Loucy (cell line): ENCODE measurements at regions not wholly inside any gene's neighbourhood (a gene's known extent, or its start where the extent isn't known, plus 50 kb on each side); places are given as distances from the start of the nearest gene placed in this dataset.

Source experiments
- H2AFZ ChIP-seq: fragments of 200-600 bp; sonication (generic); 2 replicates; pipeline ENCODE4 v1.6.0; 2016; ENCODE audit warnings: antibody characterized with exemption, mild to moderate bottlenecking, low read length, moderate library complexity
- H3F3A ChIP-seq: fragments of 200-600 bp; 2 replicates; pipeline ENCODE4 v1.6.0; 2016; ENCODE audit warnings: antibody characterized with exemption, low read depth, mild to moderate bottlenecking
- H3K27me3 ChIP-seq: fragments of 200-600 bp; sonication (generic); 2 replicates; pipeline ENCODE4 v1.6.1; 2014; ENCODE audit warnings: low read length, mild to moderate bottlenecking; ENCODE audit not compliant: insufficient read depth, poor library complexity, severe bottlenecking
- H3K36me3 ChIP-seq: fragments of 200-600 bp; sonication (generic); 2 replicates; pipeline ENCODE4 v1.6.1; 2016; ENCODE audit warnings: low read length; ENCODE audit not compliant: insufficient read depth
- H3K4me1 ChIP-seq: fragments of 200-600 bp; sonication (generic); 2 replicates; pipeline ENCODE4 v1.5.1; 2014; ENCODE audit warnings: low read length, mild to moderate bottlenecking; ENCODE audit not compliant: insufficient read depth, poor library complexity, severe bottlenecking
- H3K4me2 ChIP-seq: fragments of 200-600 bp; sonication (generic); 2 replicates; pipeline ENCODE4 v1.6.0; 2014; ENCODE audit warnings: antibody characterized with exemption, low read length, low read depth, mild to moderate bottlenecking; ENCODE audit not compliant: poor library complexity, severe bottlenecking
- H3K4me3 ChIP-seq: fragments of 200-600 bp; sonication (generic); 2 replicates; pipeline ENCODE4 v1.5.1; 2014; ENCODE audit warnings: low read length, mild to moderate bottlenecking, mixed read lengths; ENCODE audit not compliant: poor library complexity, severe bottlenecking
- H3K79me2 ChIP-seq: fragments of 200-600 bp; sonication (generic); 2 replicates; pipeline ENCODE4 v1.6.1; 2014; ENCODE audit warnings: low read length; ENCODE audit not compliant: insufficient read depth
- H3K9ac ChIP-seq: fragments of 200-600 bp; sonication (generic); 2 replicates; pipeline ENCODE4 v1.6.0; 2014; ENCODE audit warnings: mild to moderate bottlenecking, low read depth, low read length, moderate library complexity; ENCODE audit not compliant: poor library complexity, severe bottlenecking
- H3K9me2 ChIP-seq: fragments of 200-600 bp; sonication (generic); replicated peaks from 2 replicates; pipeline ENCODE4 v1.6.1; 2016; ENCODE audit warnings: low read depth, low read length, mixed read lengths
- H3K9me3 ChIP-seq: fragments of 200-600 bp; sonication (generic); 2 replicates; pipeline ENCODE4 v1.6.1; 2014; ENCODE audit warnings: mild to moderate bottlenecking, antibody characterized with exemption, low read length, low read depth; ENCODE audit not compliant: insufficient read depth
- H4K20me1 ChIP-seq: fragments of 200-600 bp; sonication (generic); 2 replicates; pipeline ENCODE4 v1.6.0; 2014; ENCODE audit warnings: antibody characterized with exemption, low read length, mild to moderate bottlenecking; ENCODE audit not compliant: insufficient read depth, poor library complexity, severe bottlenecking
- EZH2phosphoT487 ChIP-seq: fragments of 200-600 bp; IDR thresholded peaks from 2 replicates; pipeline ENCODE4 v1.6.1; 2018; ENCODE audit warnings: antibody characterized with exemption, mild to moderate bottlenecking, moderate library complexity, borderline replicate concordance
- TF ChIP-seq, protein P1 (sequence below): fragments of 200-600 bp; sonication (generic); conservative IDR thresholded peaks from 2 replicates; pipeline ENCODE4 v1.5.1; 2014; ENCODE audit warnings: mild to moderate bottlenecking, antibody characterized with exemption, low read length

DNA sequence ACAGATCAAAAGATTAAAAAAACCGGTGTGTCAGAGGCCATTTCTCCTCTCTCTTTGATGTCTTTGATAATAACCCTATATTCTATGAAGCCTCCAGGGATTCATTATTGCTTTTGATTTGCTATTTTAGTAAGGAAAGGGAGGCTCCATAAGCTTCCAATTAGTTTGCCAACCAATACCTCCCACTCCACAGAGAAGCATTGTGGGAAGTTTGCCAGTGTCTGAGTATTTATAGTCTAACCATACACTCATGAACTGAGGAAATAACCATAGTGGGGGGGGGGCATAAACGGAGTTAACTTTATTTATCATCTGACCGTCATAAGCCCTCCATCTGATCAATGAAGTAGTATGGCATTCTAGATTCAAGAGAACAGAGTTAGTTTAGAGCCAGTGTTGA lies 1066.8 kb upstream of the PABPC4L start:
- no peaks in the 10 kb centered on the region for H3K27me3 ChIP-seq
- H3K4me2 ChIP-seq = no peak overlapping the region
- H3K9ac ChIP-seq = no peak overlapping the region
- H3K4me1 ChIP-seq = no peaks in the 10 kb centered on the region
- H4K20me1 ChIP-seq = no peaks in the 10 kb centered on the region
- H3K36me3 ChIP-seq = no peaks in the 10 kb centered on the region
- no peaks in the 10 kb centered on the region for H3K9me2 ChIP-seq
- no peak overlapping the region for H3K4me3 ChIP-seq
- H3K79me2 ChIP-seq = no peaks in the 10 kb centered on the region
- H2AFZ ChIP-seq = no peak overlapping the region
- H3F3A ChIP-seq = no peaks in the 10 kb centered on the region
- no peaks in the 10 kb centered on the region for H3K9me3 ChIP-seq
- TF ChIP-seq, protein P1, sequence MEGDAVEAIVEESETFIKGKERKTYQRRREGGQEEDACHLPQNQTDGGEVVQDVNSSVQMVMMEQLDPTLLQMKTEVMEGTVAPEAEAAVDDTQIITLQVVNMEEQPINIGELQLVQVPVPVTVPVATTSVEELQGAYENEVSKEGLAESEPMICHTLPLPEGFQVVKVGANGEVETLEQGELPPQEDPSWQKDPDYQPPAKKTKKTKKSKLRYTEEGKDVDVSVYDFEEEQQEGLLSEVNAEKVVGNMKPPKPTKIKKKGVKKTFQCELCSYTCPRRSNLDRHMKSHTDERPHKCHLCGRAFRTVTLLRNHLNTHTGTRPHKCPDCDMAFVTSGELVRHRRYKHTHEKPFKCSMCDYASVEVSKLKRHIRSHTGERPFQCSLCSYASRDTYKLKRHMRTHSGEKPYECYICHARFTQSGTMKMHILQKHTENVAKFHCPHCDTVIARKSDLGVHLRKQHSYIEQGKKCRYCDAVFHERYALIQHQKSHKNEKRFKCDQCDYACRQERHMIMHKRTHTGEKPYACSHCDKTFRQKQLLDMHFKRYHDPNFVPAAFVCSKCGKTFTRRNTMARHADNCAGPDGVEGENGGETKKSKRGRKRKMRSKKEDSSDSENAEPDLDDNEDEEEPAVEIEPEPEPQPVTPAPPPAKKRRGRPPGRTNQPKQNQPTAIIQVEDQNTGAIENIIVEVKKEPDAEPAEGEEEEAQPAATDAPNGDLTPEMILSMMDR = no peak
- no peak for TF ChIP-seq EZH2phosphoT487

DNA sequence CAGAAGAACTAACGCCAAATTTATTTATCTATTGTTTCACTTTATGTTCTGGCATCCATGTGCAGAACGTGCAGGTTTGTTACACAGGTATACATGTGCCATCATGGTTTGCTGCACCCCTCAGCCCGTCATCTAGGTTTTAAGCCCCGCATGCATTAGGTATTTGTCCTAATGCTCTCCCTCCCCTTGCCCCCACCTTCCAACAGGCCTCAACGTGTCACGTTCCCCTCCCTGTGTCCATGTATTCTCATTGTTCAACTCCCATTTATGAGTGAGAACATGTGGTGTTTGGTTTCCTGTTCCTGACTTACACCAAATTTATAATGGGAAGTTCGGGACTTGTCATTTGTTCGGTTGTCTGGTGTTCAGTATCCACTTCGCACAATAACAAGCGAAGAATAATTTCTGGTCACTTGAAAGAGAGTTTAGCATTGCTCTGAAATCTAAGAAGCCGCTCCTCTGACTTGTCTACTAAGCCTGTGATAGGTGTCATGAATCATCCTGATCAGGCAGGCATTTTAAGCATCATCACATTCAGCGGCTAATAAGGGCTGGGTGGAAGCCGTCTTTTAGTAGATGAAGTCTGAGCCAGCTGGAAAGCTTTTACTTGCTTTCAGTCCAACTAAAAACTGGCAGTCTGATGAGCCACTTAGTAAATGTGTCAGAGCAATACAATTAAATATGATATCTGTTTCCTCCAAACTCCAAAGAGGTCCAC lies 1065.7 kb upstream of the PABPC4L start:
- Histone ChIP-seq H3K4me1 (no peaks in the 10 kb centered on the region), H3K4me2 (no peak overlapping the region), H2AFZ (no peak overlapping the region), H3K79me2 (no peaks in the 10 kb centered on the region), H3F3A (no peaks in the 10 kb centered on the region), H3K9me3 (no peaks in the 10 kb centered on the region), H3K36me3 (no peaks in the 10 kb centered on the region), H3K4me3 (no peak overlapping the region), H3K9me2 (no peaks in the 10 kb centered on the region), H3K27me3 (no peaks in the 10 kb centered on the region), H3K9ac (no peak overlapping the region), H4K20me1 (no peaks in the 10 kb centered on the region)
- TF ChIP-seq EZH2phosphoT487 = no peak
- TF ChIP-seq, protein P1 = no peak

DNA sequence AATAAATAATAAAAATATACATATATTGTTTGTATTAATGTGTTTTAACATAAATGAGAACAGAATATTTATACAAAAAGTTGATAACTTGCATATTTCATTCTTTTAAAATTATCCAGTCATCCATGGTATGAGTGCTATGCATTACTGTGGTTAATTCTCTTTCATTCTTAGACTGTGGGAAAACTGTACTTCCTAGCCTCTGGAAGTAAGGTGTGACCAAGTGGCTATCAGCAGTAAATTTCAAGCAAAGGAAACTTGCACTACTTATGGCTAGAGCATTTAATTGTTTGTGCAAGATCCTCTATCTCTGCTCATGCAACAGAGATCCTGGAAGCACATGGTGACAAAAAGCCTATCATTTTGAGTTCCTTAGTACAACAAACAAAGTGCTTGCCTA lies 1054.5 kb upstream of the PABPC4L start:
- Histone ChIP-seq H3K9me3 (no peaks in the 10 kb centered on the region), H3K4me1 (no peaks in the 10 kb centered on the region), H2AFZ (no peak overlapping the region), H3K4me2 (no peak overlapping the region), H3K36me3 (no peaks in the 10 kb centered on the region), H3K4me3 (no peak overlapping the region), H4K20me1 (no peaks in the 10 kb centered on the region), H3K27me3 (no peaks in the 10 kb centered on the region), H3K9me2 (no peaks in the 10 kb centered on the region), H3K9ac (no peak overlapping the region), H3K79me2 (no peaks in the 10 kb centered on the region), H3F3A (no peaks in the 10 kb centered on the region)
- TF ChIP-seq, protein P1 = no peak
- no peak for TF ChIP-seq EZH2phosphoT487
